Neural cell (in vitro differentiated cells): ENCODE measurements at regions not wholly inside any gene's neighbourhood (a gene's known extent, or its start where the extent isn't known, plus 50 kb on each side); places are given as distances from the start of the nearest gene placed in this dataset.

Experiments
- EP300 ChIP-seq: fragments of 450-650 bp; conservative IDR thresholded peaks from 2 replicates; pipeline ENCODE4 v1.6.1; 2014; ENCODE audit warnings: antibody characterized with exemption, mild to moderate bottlenecking, moderate library complexity; ENCODE audit not compliant: poor library complexity, severe bottlenecking
- EZH2 ChIP-seq: fragments of 200-600, 300-800 bp; shearing (Covaris generic), sonication (generic); IDR thresholded peaks from 2 replicates; pipeline ENCODE4 v1.6.1; 2014; ENCODE audit warnings: antibody characterized with exemption, low read length, borderline replicate concordance, mild to moderate bottlenecking; ENCODE audit not compliant: insufficient read depth, poor library complexity, severe bottlenecking
- POLR2AphosphoS5 ChIP-seq: IDR thresholded peaks from 2 replicates; pipeline ENCODE4 v1.6.1; 2012
- RAD21 ChIP-seq: fragments of 450-650 bp; conservative IDR thresholded peaks from 2 replicates; pipeline ENCODE4 v1.6.1; 2014; ENCODE audit warnings: antibody characterized with exemption, mild to moderate bottlenecking, moderate library complexity
- SMC3 ChIP-seq: fragments of 450-650 bp; conservative IDR thresholded peaks from 2 replicates; pipeline ENCODE4 v1.6.1; 2014; ENCODE audit warnings: antibody characterized with exemption, mild to moderate bottlenecking, moderate library complexity; ENCODE audit not compliant: poor library complexity
- TAF1 ChIP-seq: IDR thresholded peaks from 2 replicates; pipeline ENCODE4 v1.6.1; 2012; ENCODE audit warnings: low read depth
- TF ChIP-seq, protein P1 (sequence below): fragments of 450-650 bp; IDR thresholded peaks from 2 replicates; pipeline ENCODE4 v1.5.1; 2014; ENCODE audit warnings: antibody characterized with exemption, mild to moderate bottlenecking, moderate library complexity; ENCODE audit not compliant: poor library complexity, severe bottlenecking
- TF ChIP-seq, protein P2 (sequence below): IDR thresholded peaks from 2 replicates; pipeline ENCODE4 v1.6.1; 2012; ENCODE audit warnings: borderline replicate concordance

DNA sequence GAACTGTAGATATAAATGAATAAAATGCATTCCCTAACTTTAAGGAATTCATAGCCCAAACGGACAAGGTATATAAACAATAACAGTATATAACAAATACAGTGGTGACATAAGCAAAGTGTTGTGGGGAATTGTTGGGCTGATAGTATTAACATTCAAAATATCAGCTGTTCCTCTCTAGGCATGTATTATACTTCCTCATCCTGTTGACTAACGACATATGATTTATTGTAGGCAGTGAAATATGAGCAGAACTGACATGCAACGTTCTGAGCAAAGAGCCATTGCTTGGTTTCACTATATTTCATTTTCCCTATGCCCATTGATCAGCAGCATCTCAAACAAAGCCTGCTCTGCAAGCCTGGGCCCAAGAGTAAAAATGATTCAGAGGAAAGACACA lies 143.9 kb downstream of the PTCHD1 start:
- TF ChIP-seq, protein P1, sequence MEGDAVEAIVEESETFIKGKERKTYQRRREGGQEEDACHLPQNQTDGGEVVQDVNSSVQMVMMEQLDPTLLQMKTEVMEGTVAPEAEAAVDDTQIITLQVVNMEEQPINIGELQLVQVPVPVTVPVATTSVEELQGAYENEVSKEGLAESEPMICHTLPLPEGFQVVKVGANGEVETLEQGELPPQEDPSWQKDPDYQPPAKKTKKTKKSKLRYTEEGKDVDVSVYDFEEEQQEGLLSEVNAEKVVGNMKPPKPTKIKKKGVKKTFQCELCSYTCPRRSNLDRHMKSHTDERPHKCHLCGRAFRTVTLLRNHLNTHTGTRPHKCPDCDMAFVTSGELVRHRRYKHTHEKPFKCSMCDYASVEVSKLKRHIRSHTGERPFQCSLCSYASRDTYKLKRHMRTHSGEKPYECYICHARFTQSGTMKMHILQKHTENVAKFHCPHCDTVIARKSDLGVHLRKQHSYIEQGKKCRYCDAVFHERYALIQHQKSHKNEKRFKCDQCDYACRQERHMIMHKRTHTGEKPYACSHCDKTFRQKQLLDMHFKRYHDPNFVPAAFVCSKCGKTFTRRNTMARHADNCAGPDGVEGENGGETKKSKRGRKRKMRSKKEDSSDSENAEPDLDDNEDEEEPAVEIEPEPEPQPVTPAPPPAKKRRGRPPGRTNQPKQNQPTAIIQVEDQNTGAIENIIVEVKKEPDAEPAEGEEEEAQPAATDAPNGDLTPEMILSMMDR = no peak
- no peak for TF ChIP-seq EZH2
- no peak for TF ChIP-seq POLR2AphosphoS5
- TF ChIP-seq EP300 = no peak
- no peak for TF ChIP-seq RAD21
- no peak for TF ChIP-seq TAF1
- TF ChIP-seq, protein P2, sequence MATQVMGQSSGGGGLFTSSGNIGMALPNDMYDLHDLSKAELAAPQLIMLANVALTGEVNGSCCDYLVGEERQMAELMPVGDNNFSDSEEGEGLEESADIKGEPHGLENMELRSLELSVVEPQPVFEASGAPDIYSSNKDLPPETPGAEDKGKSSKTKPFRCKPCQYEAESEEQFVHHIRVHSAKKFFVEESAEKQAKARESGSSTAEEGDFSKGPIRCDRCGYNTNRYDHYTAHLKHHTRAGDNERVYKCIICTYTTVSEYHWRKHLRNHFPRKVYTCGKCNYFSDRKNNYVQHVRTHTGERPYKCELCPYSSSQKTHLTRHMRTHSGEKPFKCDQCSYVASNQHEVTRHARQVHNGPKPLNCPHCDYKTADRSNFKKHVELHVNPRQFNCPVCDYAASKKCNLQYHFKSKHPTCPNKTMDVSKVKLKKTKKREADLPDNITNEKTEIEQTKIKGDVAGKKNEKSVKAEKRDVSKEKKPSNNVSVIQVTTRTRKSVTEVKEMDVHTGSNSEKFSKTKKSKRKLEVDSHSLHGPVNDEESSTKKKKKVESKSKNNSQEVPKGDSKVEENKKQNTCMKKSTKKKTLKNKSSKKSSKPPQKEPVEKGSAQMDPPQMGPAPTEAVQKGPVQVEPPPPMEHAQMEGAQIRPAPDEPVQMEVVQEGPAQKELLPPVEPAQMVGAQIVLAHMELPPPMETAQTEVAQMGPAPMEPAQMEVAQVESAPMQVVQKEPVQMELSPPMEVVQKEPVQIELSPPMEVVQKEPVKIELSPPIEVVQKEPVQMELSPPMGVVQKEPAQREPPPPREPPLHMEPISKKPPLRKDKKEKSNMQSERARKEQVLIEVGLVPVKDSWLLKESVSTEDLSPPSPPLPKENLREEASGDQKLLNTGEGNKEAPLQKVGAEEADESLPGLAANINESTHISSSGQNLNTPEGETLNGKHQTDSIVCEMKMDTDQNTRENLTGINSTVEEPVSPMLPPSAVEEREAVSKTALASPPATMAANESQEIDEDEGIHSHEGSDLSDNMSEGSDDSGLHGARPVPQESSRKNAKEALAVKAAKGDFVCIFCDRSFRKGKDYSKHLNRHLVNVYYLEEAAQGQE = no peak
- TF ChIP-seq SMC3 = no peak
